Upper lobe of right lung (tissue), 1 donor: ENCODE measurements at regions not wholly inside any gene's neighbourhood (a gene's known extent, or its start where the extent isn't known, plus 50 kb on each side); places are given as distances from the start of the nearest gene placed in this dataset.
"Not testable (repeated sequence)": the region's sequence is repeated elsewhere in the genome, so short reads cannot be mapped to it uniquely, and the experiment has no call there.

Source experiments
- ATAC-seq: fragments of 200-7000 bp; cut with Tn5 transposase; one replicate; pipeline ENCODE4 v1.9.1; 2020; ENCODE audit warnings: mild to moderate bottlenecking, moderate library complexity
- DNase-seq: peaks from one replicate; pipeline ENCODE4 v3.0.0-alpha.2; 2020
- H3K27ac ChIP-seq: fragments of 200-600 bp; one replicate; pipeline ENCODE4 v1.8.0; 2022
- H3K27me3 ChIP-seq: fragments of 200-600 bp; one replicate; pipeline ENCODE4 v1.8.0; 2022; ENCODE audit warnings: mild to moderate bottlenecking
- H3K36me3 ChIP-seq: fragments of 200-600 bp; one replicate; pipeline ENCODE4 v1.8.0; 2022
- H3K4me1 ChIP-seq: fragments of 200-600 bp; one replicate; pipeline ENCODE4 v1.8.0; 2022
- H3K4me3 ChIP-seq: fragments of 200-600 bp; one replicate; pipeline ENCODE4 v1.8.0; 2022; ENCODE audit warnings: mild to moderate bottlenecking
- H3K9me3 ChIP-seq: fragments of 200-600 bp; one replicate; pipeline ENCODE4 v1.8.0; 2022
- intact Hi-C: fragments of 100-400 bp; cut with DNase I; formaldehyde crosslinking; loops from one replicate; pipeline ENCODE4 v1.11.0; 2022
- TF ChIP-seq, protein P1 (sequence below): fragments of 200-600 bp; IDR thresholded peaks from one replicate; pipeline ENCODE4 v1.8.0; 2022; ENCODE audit warnings: antibody characterized with exemption
- donor health status: DM: no; HTN: yes; CAD: no; lungs with severe emphysema.

DNA sequence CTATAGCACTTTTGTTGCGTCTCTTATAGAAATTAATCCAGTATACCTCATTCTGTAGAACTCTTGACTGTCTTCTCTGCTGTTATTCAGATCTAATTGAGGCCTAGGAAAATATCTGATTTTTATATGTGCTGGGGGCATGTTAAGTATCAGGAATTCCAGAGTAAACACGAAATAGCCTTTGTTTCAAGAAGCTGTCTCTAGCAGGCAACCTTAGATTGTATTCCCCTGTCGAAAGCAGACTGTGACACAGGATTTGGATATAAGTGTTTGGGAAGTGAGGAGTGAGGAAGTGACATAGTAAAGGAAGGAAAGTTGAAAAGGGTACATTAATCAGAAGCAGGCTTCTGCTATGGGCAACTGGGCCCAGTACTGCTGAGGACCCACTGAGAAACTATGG is 72.1 kb upstream of the RASA1 start:
- H3K36me3 ChIP-seq = no peaks in the 10 kb centered on the region
- ATAC-seq (no peak), DNase-seq (no peak)
- H3K4me3 ChIP-seq = no peak overlapping the region
- intact Hi-C loops = no loop called here
- H3K27me3 ChIP-seq = no peaks in the 10 kb centered on the region
- H3K27ac ChIP-seq = no peak overlapping the region
- TF ChIP-seq, protein P1, sequence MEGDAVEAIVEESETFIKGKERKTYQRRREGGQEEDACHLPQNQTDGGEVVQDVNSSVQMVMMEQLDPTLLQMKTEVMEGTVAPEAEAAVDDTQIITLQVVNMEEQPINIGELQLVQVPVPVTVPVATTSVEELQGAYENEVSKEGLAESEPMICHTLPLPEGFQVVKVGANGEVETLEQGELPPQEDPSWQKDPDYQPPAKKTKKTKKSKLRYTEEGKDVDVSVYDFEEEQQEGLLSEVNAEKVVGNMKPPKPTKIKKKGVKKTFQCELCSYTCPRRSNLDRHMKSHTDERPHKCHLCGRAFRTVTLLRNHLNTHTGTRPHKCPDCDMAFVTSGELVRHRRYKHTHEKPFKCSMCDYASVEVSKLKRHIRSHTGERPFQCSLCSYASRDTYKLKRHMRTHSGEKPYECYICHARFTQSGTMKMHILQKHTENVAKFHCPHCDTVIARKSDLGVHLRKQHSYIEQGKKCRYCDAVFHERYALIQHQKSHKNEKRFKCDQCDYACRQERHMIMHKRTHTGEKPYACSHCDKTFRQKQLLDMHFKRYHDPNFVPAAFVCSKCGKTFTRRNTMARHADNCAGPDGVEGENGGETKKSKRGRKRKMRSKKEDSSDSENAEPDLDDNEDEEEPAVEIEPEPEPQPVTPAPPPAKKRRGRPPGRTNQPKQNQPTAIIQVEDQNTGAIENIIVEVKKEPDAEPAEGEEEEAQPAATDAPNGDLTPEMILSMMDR = no peak
- H3K4me1 ChIP-seq = no peaks in the 10 kb centered on the region
- no peaks in the 10 kb centered on the region for H3K9me3 ChIP-seq

DNA sequence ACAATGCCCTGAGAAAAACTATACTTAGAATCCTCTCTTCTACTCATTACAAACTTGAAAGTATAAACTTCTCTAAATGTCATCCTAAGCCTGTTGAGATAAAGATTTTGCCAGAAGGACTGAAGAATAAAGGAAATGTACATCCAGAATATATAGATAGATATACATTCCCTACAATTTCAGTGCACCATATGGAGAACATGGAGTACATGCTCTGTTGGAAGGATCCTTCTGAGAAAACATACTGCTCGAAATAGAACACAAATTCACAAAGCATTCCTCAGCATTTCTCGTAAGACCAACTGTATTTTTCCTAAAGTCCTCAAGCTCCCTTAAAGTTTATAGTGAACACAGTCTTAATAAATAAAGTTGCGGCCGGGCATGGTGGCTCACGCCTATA is 69.7 kb upstream of the RASA1 start:
- H3K4me1 ChIP-seq = no peaks in the 10 kb centered on the region
- TF ChIP-seq, protein P1 = no peak
- H3K27me3 ChIP-seq = no peaks in the 10 kb centered on the region
- H3K9me3 ChIP-seq = no peaks in the 10 kb centered on the region
- H3K4me3 ChIP-seq = no peak overlapping the region
- intact Hi-C loops = no loop called here
- H3K36me3 ChIP-seq = no peaks in the 10 kb centered on the region
- ATAC-seq = no peak
- no peak for DNase-seq
- H3K27ac ChIP-seq = no peak overlapping the region

DNA sequence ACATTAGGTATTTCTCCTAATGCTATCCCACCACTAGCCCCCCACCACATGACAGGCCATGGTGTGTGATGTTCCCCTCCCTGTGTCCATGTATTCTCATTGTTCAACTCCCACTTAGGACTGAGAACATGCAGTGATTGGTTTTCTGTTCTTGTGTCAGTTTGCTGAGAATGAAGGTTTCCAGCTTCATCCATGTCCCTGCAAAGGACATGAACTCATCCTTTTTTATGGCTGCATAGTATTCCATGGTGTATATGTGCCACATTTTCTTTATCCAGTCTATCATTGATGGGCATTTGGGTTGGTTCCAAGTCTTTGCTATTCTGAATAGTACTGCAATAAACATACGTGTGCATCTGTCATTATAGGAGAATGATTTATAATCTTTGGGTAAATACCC is 68.4 kb upstream of the RASA1 start:
- H3K27me3 ChIP-seq, H3K9me3 ChIP-seq, H3K4me3 ChIP-seq, DNase-seq, H3K27ac ChIP-seq, ATAC-seq, H3K36me3 ChIP-seq, intact Hi-C loops, H3K4me1 ChIP-seq: not testable (repeated sequence)

GRCh38 chr5:87199704-87200103 is 68.0 kb upstream of the RASA1 start:
- H3K4me3 ChIP-seq, intact Hi-C loops, ATAC-seq, H3K4me1 ChIP-seq, H3K9me3 ChIP-seq, H3K36me3 ChIP-seq, H3K27me3 ChIP-seq, DNase-seq, H3K27ac ChIP-seq: not testable (repeated sequence)

DNA sequence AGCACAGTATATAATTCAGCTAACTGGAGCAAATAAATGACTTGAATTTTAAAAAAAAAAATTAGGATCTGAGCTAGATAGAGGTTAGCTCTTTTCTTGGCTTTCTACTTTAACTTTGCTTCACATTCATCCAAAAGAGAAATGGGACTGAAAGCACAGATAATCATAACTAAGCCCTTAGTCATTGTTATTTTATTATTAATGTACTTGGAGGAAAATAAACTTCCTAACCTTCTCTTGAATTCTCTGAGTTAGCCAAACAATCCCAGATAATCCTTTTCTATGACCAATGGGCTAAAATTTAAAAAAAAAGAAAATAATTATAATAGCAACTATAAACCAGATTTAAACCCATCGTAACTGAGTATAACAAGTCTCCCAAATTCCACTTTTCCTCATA is 57.6 kb upstream of the RASA1 start:
- intact Hi-C loops = no loop called here
- H3K4me3 ChIP-seq = no peak overlapping the region
- no peaks in the 10 kb centered on the region for H3K4me1 ChIP-seq
- no peaks in the 10 kb centered on the region for H3K27me3 ChIP-seq
- ATAC-seq = no peak
- H3K36me3 ChIP-seq = no peaks in the 10 kb centered on the region
- TF ChIP-seq, protein P1 = no peak
- no peak for DNase-seq
- no peaks in the 10 kb centered on the region for H3K9me3 ChIP-seq
- no peak overlapping the region for H3K27ac ChIP-seq

DNA sequence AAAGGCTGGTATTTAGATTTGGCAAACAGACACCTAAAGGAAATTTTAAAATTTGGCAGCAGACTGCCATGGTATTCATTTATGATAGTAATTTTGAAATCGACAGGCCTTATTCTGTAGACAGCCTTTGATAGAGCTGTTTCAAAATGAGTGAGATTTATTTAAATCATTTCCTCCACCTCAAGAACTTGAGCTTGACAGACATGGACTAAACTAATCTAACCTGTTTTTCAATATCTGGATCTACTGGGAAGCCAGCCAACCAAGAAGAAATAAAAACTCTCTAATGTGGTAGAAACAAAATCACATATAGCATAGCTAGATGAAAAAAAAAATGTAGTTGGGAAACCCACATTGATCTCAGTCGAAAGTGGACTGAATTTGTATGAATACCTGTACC is 56.9 kb upstream of the RASA1 start:
- Histone ChIP-seq H3K27me3 (no peaks in the 10 kb centered on the region), H3K27ac (no peak overlapping the region), H3K4me1 (no peaks in the 10 kb centered on the region), H3K4me3 (no peak overlapping the region), H3K36me3 (no peaks in the 10 kb centered on the region), H3K9me3 (no peaks in the 10 kb centered on the region)
- intact Hi-C loops = no loop called here
- no peak for DNase-seq
- peak; percentile 45 for ATAC-seq
- TF ChIP-seq, protein P1 = no peak

DNA sequence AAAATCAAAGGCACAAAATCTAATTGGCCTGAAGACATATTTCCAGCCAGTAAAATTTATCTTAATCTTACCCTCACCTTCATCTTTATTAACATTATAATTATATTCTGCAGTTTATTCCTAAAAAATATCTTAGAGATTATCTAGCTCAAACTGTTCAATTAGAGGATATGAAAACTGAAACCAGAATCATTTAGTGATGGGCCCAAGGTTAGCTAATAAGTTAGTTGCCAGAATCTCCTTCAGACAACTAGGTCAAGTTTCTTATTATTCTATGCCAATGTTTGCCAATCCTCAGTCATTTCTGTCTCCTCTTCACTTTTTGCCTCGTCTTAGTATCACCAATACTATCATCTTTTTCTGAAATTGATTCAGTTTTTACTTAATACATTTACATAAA is 56.0 kb upstream of the RASA1 start:
- TF ChIP-seq, protein P1 = no peak
- no peak for DNase-seq
- ATAC-seq = no peak
- Histone ChIP-seq H3K4me1 (no peaks in the 10 kb centered on the region), H3K27ac (no peak overlapping the region), H3K27me3 (no peaks in the 10 kb centered on the region), H3K36me3 (no peaks in the 10 kb centered on the region), H3K4me3 (no peak overlapping the region), H3K9me3 (no peaks in the 10 kb centered on the region)
- intact Hi-C loops = no loop called here

DNA sequence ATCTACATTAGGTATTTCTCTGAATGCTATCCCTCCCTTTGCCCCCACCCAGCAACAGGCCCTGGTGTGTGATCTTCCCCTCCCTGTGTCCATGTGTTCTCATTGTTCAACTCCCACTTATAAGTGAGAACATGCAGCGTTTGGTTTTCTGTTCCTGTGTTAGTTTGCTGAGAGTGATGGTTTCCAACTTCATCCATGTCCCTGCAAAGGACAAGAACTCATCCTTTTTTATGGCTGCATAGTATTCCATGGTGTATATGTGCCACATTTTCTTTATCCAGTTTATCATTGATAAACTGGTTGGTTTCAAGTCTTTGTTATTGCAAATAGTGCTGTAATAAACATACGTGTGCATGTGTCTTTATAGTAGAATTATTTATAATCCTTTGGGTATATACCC is 55.5 kb upstream of the RASA1 start:
- DNase-seq, H3K4me3 ChIP-seq: not testable (repeated sequence)

GRCh38 chr5:87217480-87217879 is 50.2 kb upstream of the RASA1 start:
- H3K4me1 ChIP-seq, ATAC-seq, intact Hi-C loops, H3K27ac ChIP-seq, DNase-seq, H3K4me3 ChIP-seq, H3K36me3 ChIP-seq, H3K27me3 ChIP-seq, H3K9me3 ChIP-seq: not testable (repeated sequence)

More for the DNA sequence above, 55.5 kb upstream of the RASA1 start:
- H3K27me3 ChIP-seq, H3K36me3 ChIP-seq, H3K4me1 ChIP-seq, H3K9me3 ChIP-seq, ATAC-seq, intact Hi-C loops, H3K27ac ChIP-seq: not testable (repeated sequence)
